Stimulated activated CD8-positive, alpha-beta memory T cell treated with anti-CD3 and anti-CD28 coated beads, Interleukin-2, amount 100 ng/mL, for 1 hour (primary cell): ENCODE measurements at regions not wholly inside any gene's neighbourhood (a gene's known extent, or its start where the extent isn't known, plus 50 kb on each side); places are given as distances from the start of the nearest gene placed in this dataset.
A peak's percentile ranks its signal among the peaks of the same experiment; 100 is the strongest.

Experiments
- DNase-seq, 2 donors: peaks; one replicate each; pipeline ENCODE4 v3.0.0-alpha.2; 2020; ENCODE audit warnings: low read depth in 2 of 2

- no peak for DNase-seq
These were observed 55.2 kb upstream of the IL12B start for GRCh38 chr5:159385536-159385935.

DNA sequence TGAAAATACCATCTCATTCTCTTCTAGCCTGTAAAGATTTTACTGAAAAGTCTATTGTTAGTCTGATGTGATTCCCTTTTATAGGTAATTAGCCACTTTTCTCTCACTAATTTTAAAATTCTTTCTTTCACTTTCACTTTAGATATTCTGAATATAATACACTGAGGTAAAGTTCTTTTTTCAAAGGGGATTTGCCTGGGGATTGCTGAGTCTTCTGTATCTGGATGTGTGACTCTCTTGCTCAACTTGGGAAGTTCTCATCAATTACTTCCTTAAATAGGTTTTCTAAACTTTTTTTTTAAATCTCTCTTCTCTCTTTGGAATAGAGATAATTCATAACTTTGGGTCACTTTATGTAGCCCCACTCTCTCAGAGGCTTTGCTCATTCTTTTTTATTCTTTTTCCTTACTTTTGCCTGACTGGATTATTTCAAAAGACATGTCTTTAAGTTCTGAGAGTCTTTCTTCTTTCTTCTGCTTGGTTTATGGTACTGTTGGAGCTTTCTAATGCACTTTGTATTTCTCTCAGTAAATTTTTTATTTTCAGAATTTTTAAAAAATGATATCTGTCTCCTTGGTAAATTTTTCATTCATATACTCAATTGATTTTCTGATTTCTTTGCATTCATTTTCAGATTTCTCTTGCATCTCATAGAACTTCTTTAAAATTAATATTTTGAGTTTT, 55.9 kb upstream of the IL12B start:
- no peak for DNase-seq

- DNase-seq: no peak
These were observed 62.6 kb upstream of the IL12B start for GRCh38 chr5:159392871-159393270.

- DNase-seq: no peak
These were observed 63.6 kb upstream of the IL12B start for GRCh38 chr5:159393854-159394274.

DNA sequence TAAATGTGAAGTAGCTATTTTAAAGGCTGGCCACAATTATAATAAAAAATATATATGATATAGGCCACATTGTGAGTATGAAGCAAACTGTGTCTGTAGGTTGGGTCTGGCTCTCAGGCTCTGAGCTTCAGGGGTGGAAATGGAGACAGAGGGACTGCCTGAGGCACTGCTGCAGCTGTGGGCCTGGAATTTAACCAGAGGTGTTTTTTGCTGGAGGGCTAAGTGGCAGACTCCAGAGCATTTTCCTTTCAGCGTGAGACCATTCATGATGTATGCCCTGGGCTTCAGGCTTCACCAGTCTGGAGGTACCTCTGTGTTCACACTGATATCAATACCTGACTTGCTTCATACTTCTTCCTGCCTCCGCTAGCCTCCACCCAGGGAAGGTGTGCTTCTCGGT, 64.9 kb upstream of the IL12B start:
- no peak for DNase-seq

GRCh38 chr5:159398936-159399335, 68.6 kb upstream of the IL12B start:
- no peak for DNase-seq

DNA sequence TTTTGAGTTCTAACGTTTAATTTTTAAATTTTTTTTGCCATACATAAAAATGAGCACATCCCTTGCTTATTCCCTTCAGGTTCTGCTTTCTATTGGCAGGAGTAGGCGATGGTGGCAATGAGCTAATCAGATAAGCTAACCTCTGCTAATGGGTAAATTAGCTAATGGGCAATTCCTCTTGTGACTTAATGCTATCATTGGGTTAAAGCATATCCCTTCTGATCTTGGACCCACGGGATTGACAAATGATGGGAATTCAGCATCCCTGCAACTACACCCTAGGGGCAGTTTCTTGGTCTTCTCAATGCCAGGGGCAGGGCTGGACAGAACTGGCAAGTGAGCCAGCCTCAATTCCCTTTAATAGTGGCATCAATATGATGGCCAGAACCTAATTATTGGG, 70.2 kb upstream of the IL12B start:
- no peak for DNase-seq

DNA sequence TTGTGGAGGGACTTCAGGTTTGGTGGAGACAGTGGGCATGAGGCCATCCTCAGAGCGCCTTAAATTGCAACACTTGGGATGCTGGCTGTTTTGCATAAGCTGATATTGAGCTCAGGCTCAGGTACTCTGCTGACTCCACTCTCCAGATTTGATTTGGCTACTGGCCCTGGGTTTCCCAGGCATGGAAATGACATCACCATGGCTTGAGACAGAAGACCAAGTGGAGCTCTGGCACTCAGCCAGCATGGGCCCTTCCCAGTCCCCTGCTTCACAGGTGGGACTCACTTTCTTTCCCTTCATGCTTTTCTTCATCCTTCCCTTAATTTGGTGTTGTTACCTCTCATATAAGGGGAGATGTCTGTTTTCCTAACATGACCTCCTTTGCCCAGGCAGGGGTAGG, 72.0 kb upstream of the IL12B start:
- no peak for DNase-seq

- DNase-seq: no peak
These were observed 72.6 kb upstream of the IL12B start for GRCh38 chr5:159402856-159403255.

DNA sequence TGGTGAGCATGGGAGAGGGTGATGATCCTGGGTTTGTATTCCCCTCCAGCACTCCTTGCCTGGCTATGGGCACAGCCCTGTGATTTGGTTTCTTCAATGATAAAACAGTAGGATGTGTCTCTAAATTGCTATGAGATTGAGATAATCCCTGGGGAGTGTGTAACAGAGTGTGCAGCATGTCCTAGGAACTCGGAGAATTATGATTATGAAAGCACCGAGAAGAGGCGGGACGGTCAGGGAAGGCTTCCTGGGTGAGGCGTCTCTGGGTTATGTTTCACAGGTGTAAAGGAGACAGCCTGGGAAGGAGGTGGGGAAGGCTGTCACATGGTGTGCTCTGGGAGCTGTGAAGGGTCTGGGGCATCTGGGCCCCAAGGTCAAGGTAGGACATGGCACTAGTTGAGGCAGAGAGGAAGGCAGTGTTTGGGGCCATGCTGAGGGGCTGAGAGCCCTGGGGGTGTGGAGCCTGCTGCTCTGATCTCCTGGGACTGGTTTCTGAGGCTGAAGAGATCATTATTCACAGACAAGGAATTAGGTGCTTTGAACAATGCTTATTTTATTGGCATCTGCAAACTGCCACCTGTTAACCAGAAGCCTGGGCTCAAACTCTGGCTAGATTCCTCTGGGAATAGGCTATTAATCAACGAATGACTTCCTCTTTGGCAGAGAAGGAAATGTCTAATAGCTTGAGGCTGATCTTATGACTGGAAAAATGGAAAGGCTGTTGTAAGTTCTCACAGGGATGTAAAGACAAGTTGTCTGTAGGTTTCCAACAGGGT, 73.8 kb upstream of the IL12B start:
- DNase-seq: no peak

DNA sequence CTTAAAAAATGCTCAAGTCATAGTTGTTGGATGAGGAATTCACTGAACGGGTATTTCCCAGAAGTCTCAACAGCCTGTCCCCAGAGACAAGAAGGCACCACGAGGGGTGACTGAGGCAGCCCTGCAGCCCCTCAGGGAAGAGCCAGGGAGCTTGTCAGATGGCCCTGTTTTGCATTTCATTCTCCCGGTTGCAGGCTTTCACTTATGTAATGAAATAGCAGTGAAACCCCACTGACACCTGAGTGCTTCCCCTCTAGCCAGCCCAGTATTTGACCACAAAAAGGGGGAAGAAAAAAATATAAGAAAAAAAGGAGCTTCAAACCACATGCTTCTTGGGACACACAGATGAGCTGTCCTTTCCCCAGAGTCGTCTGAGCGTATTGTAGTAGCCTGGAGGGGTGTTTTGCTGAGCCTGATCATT, 75.3 kb upstream of the IL12B start:
- no peak for DNase-seq

GRCh38 chr5:159406571-159406970, 76.3 kb upstream of the IL12B start:
- DNase-seq: no peak

DNA sequence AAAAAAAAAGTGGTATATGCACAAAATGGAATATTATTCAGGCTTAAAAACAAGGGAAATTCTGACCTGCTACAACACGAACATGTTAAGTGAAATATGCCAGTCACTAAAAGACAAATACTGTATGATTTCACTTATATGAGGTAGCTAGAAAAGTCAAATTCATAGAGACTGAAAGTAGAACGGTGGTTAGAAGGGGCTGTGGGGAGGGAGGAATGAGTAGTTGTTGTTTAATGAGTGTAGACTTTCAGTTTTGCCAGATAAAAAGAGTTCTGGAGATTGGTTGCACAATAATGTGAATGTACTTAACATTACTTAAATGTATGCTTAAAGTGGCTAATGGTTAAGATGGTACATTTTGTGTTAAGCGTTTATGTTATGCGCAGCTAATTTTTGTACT, 79.5 kb upstream of the IL12B start:
- no peak for DNase-seq

DNA sequence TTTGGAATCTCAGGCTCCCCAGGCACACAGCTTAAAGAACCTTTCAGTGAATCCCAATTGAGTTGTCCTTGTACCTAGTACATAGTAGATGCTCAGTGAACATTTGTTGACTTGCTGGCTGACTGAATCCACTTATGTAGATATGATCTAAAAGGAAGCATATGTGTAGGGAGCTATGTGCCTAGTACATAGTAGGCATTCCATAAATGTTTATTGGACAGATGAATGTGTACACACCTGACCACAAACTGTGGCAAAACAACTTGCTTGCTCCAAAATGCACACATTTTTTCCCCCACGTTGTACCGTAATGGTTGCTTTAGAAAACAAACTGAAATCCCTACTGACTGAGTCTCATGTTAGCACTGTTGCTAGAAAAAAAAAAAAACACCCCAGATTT, 80.2 kb upstream of the IL12B start:
- no peak for DNase-seq

DNA sequence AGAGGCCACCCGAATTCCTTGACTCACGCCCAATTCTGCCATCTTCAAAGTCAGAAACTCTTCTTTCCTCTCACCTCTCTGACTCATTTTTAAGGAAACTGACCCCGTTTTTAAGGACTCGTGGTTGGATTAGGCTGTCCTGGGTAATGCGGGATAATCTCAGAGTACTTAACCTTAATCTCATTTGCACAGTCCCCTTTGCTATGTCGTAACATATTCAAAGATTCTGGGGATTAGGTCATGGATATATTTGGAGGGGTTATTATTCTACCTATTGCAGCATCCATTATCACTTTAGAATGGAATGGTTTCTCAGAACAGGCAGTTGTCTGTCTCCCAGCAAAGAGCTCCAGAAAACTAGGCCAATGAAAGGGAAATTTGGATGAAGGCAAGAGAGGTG, 80.8 kb upstream of the IL12B start:
- no peak for DNase-seq

DNA sequence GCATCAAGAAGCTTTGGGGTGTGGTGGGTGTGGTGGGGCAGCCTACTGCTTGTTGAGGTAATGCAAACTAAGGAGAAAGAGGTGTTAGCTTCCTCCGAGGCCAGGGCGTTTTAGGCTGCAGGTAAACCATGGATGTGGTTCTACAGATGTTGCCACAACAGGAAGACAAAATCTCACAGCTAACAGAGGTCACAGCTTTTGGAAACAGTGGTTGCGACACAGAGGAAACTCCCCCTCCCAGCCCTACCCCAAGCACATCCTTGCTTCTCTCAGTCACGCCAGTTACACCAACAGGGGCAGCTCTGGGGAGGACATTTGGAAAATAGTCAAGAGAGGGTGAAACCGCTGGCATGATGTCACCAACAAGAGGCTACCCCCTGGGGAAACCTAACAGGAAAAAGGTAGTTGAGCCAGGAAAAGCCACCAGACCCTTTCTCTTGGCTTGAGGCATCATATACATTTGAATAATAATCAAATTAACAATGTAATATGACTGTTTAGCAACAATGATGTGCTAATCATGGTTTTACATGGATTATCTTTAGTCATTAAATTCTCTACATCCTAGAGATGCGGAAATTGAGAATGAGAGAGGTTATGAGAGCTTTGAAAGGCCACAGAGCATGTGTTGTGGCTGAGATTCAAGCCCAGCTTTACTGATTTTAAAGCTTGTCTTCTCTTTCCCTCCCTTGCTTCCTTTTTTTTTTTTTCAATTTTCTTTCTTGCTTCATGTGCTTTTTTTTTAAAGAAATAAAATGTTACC, 82.2 kb upstream of the IL12B start:
- DNase-seq: peak; percentile 35 to 36

DNA sequence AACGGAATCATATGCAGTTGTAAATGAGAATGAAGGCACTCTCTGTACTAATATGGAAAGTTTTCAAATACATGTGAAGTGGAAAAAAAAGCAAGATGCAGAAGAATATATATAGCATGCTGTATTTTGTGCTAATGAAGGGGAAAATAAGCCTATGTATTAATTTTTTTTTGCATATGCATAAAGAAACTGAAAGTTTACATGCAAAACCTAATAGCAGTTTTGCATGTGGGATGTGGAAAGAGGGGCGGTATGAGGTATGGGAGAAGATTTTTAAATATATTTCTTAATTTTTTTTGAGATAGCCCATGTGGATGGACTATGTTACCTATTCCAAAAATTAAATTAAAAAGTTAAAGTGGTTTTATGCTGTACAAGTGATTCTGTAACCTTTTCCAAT, 83.7 kb upstream of the IL12B start:
- DNase-seq: no peak

- no peak for DNase-seq
These were observed 85.1 kb upstream of the IL12B start for GRCh38 chr5:159415301-159415937.

- DNase-seq: no peak
These were observed 86.2 kb upstream of the IL12B start for GRCh38 chr5:159416438-159416837.

GRCh38 chr5:159417170-159417569, 86.9 kb upstream of the IL12B start:
- DNase-seq: no peak

- DNase-seq: no peak
These were observed 89.3 kb upstream of the IL12B start for GRCh38 chr5:159419576-159419975.

- no peak for DNase-seq
These were observed 90.7 kb upstream of the IL12B start for GRCh38 chr5:159420940-159421339.
